T-cell (primary cell): ENCODE measurements at regions not wholly inside any gene's neighbourhood (a gene's known extent, or its start where the extent isn't known, plus 50 kb on each side); places are given as distances from the start of the nearest gene placed in this dataset.

ENCODE experiments used
- ATAC-seq, 4 experiments: fragments of 200-7000 bp in 3 of 4; fragments of 150-1000 bp in 1 of 4; cut with Tn5 transposase; replicated peaks in 1 of 4; 1 replicate in 3 of 4; 2 replicates in 1 of 4; pipeline ENCODE4 v1.10.0; 2021; ENCODE audit warnings: moderate library complexity in 3 of 4, mild to moderate bottlenecking in 2 of 4, moderate number of reproducible peaks in 1 of 4
- CTCF ChIA-PET, 2 donors: fragments of 300-600 bp; sonication (Branson Sonifier 250); formaldehyde crosslinking; loops; one replicate each; lab custom pipeline; 2022; ENCODE audit warnings: antibody characterized with exemption in 2 of 2; lab: Charles Lee
- POLR2A ChIA-PET, 2 donors: fragments of 300-600 bp; sonication (Branson Sonifier 250); formaldehyde crosslinking; loops; one replicate each; lab custom pipeline; 2022; ENCODE audit warnings: antibody characterized with exemption in 2 of 2; lab: Charles Lee
- DNase-seq, 35 experiments: peaks; one replicate each; pipeline versions ENCODE4 v3.0.0 to v3.0.0-alpha.2; 2013 to 2023
- H3K27ac ChIP-seq: one replicate; pipeline ENCODE4 v1.5.1; 2013; ENCODE audit warnings: low read length
- H3K27me3 ChIP-seq, 2 experiments: replicated peaks in 1 of 2; 1 replicate in 1 of 2; 2 replicates in 1 of 2; pipeline versions ENCODE4 v1.6.1 to v1.7.0; 2013; ENCODE audit warnings: low read length in 1 of 2, mixed read lengths in 1 of 2; ENCODE audit not compliant: control insufficient read depth in 2 of 2, insufficient read depth in 2 of 2; ENCODE audit errors: extremely low read depth in 1 of 2
- H3K36me3 ChIP-seq, 2 donors: 1 replicate in 1 of 2; 2 replicates in 1 of 2; pipeline versions ENCODE4 v1.6.1 to v1.7.0; 2013; ENCODE audit warnings: low read length in 1 of 2; ENCODE audit not compliant: control insufficient read depth in 2 of 2, insufficient read depth in 1 of 2; ENCODE audit errors: extremely low read depth in 1 of 2
- H3K4me1 ChIP-seq, 2 experiments: 1 replicate in 1 of 2; 2 replicates in 1 of 2; pipeline versions ENCODE4 v1.6.1 to v1.7.0; 2013; ENCODE audit warnings: low read length in 2 of 2, mixed read lengths in 1 of 2; ENCODE audit not compliant: insufficient read depth in 2 of 2, control insufficient read depth in 1 of 2; ENCODE audit errors: extremely low read depth in 1 of 2
- H3K4me3 ChIP-seq, 2 donors: 1 replicate in 1 of 2; 2 replicates in 1 of 2; pipeline versions ENCODE4 v1.5.1 to v1.7.0; 2013; ENCODE audit warnings: mild to moderate bottlenecking in 2 of 2, low read length in 1 of 2, moderate library complexity in 1 of 2; ENCODE audit not compliant: control insufficient read depth in 1 of 2; ENCODE audit errors: extremely low read depth in 1 of 2
- H3K9me3 ChIP-seq: 2 replicates; pipeline ENCODE4 v1.7.0; 2013
- H3K27ac Mint-ChIP-seq, 2 donors: one replicate each; pipeline ENCODE4 v1.8.0; 2020 to 2021; ENCODE audit warnings: mild to moderate bottlenecking in 2 of 2, mixed read lengths in 2 of 2
- H3K27me3 Mint-ChIP-seq, 2 donors: one replicate each; pipeline ENCODE4 v1.8.0; 2021 to 2022; ENCODE audit warnings: mixed read lengths in 2 of 2
- H3K36me3 Mint-ChIP-seq: one replicate; pipeline ENCODE4 v1.8.0; 2021; ENCODE audit warnings: mixed read lengths
- H3K4me1 Mint-ChIP-seq, 3 donors: one replicate each; pipeline ENCODE4 v1.8.0; 2020 to 2022; ENCODE audit warnings: mixed read lengths in 3 of 3, mild to moderate bottlenecking in 1 of 3
- H3K4me3 Mint-ChIP-seq, 3 donors: one replicate each; pipeline ENCODE4 v1.8.0; 2020 to 2022; ENCODE audit warnings: mild to moderate bottlenecking in 3 of 3, mixed read lengths in 3 of 3, moderate library complexity in 3 of 3
- H3K9me3 Mint-ChIP-seq, 3 donors: one replicate each; pipeline ENCODE4 v1.8.0; 2020 to 2022; ENCODE audit warnings: mixed read lengths in 3 of 3
- WGBS: methylation state at CpG from one replicate; pipeline ENCODE4 v1.1.5; 2013; ENCODE audit warnings: missing lambda C conversion rate; ENCODE audit not compliant: insufficient coverage; 5-methylcytosine and 5-hydroxymethylcytosine counted together

GRCh38 chr5:129163810-129164378 lies 69.3 kb downstream of the ISOC1 start:
- Mint-ChIP-seq H3K9me3 (peaks cover 7 to 30% (median 23%) of the 10 kb centered on the region in 3 donors), H3K4me3 (no peak overlapping the region), H3K27ac (no peak overlapping the region), H3K4me1 (no peaks in the 10 kb centered on the region), H3K36me3 (peaks cover 15% of the 10 kb centered on the region), H3K27me3 (peaks cover 0 to 3% of the 10 kb centered on the region in 2 donors)
- DNase-seq (no peak), ATAC-seq (no peak)
- 94% methylated on average over 2 of the region's 4 CpGs for WGBS
- POLR2A ChIA-PET = no interaction called here
- H3K27me3 ChIP-seq = no peaks in the 10 kb centered on the region
- H3K27ac ChIP-seq = no peak overlapping the region
- peaks cover 2% of the 10 kb centered on the region for H3K9me3 ChIP-seq
- H3K4me3 ChIP-seq = no peak overlapping the region
- H3K4me1 ChIP-seq = no peaks in the 10 kb centered on the region
- CTCF ChIA-PET = interaction anchor here in 1 of 2 donors (0.5 kb wide), 1 partner anchor 24 kb away, joined by 3 read pairs; no protein-coding TSS in a partner anchor
- H3K36me3 ChIP-seq = no peaks in the 10 kb centered on the region

- H3K4me1 Mint-ChIP-seq = no peaks in the 10 kb centered on the region
- no peaks in the 10 kb centered on the region for H3K36me3 Mint-ChIP-seq
- ChIA-PET CTCF (no interaction called here), POLR2A (no interaction called here)
- WGBS = 67% methylated on average over 1 of the region's 1 CpG
- Histone ChIP-seq H3K27ac (no peak overlapping the region), H3K9me3 (no peaks in the 10 kb centered on the region), H3K27me3 (no peaks in the 10 kb centered on the region), H3K36me3 (no peaks in the 10 kb centered on the region), H3K4me3 (no peak overlapping the region), H3K4me1 (no peaks in the 10 kb centered on the region)
- ATAC-seq = no peak
- DNase-seq = no peak
- no peak overlapping the region for H3K27ac Mint-ChIP-seq
- no peaks in the 10 kb centered on the region for H3K9me3 Mint-ChIP-seq
- no peak overlapping the region for H3K4me3 Mint-ChIP-seq
- no peaks in the 10 kb centered on the region for H3K27me3 Mint-ChIP-seq
Measured at GRCh38 chr5:129170050-129170449, 75.5 kb downstream of the ISOC1 start.

DNA sequence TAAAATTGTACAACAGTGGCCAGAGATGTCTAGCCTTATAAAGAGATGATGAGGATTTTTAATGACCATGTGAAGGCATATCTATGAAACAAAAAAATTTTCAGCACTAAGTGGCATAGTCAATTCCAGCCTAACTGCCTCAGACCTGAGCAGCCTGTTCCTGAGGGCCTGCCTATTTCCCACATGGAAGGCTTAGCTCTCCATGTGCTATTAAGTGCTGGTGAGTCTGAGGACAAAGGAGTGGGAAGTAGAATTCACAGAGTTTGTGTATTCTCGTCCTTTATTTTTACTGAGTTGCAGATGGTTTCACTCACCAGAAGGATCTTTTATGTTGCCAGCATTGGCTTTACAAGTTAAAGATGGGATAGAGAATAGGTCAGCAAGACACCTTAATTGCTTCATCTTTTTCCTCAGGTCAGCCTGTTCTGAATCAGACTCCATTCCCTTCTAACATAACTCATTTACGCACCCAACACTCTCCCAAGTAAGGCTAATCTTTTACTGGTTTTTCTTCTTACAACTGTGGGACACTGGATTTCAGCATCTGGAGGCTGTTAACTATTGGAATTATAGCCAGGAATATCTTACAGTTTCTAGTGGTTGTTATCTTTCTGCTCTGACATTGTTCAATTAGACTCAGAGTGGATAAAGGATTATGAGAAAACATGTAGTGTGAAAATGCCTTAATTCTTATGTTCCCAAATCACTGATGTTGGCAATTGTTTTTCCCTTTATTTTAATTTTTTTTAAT lies 76.8 kb downstream of the ISOC1 start:
- ChIA-PET CTCF (no interaction called here), POLR2A (interaction anchor here in 1 of 2 donors (0.6 kb wide), 1 partner anchor 1106 kb away, joined by 3 read pairs; no protein-coding TSS in a partner anchor)
- H3K27ac ChIP-seq = no peak overlapping the region
- Mint-ChIP-seq H3K4me3 (no peak overlapping the region), H3K4me1 (no peaks in the 10 kb centered on the region), H3K27me3 (no peaks in the 10 kb centered on the region), H3K27ac (no peak overlapping the region), H3K36me3 (no peaks in the 10 kb centered on the region), H3K9me3 (no peaks in the 10 kb centered on the region)
- no peaks in the 10 kb centered on the region for H3K9me3 ChIP-seq
- no peaks in the 10 kb centered on the region for H3K27me3 ChIP-seq
- H3K36me3 ChIP-seq = no peaks in the 10 kb centered on the region
- no peak overlapping the region for H3K4me3 ChIP-seq
- H3K4me1 ChIP-seq = no peaks in the 10 kb centered on the region
- no peak for DNase-seq
- no peak for ATAC-seq
- 63% methylated on average over 1 of the region's 2 CpGs for WGBS

DNA sequence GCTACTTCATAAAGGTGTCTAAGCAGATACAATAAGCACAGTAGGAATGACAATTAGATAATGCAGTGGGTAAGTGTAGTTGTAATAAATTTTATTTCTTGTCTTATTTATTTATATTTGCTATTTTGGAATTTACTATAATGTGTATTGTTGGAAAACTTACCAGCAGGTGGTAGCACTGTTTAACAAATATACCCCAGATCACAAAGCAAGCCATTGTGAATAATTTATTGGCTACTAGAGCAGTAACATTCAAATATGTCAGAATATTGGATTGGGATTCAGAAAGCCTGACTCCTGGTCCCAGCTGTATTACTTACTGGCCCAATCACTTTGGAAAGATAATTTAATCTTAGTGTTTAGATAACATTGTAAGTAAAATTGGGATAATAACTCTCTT lies 78.0 kb downstream of the ISOC1 start:
- Histone ChIP-seq H3K27ac (no peak overlapping the region), H3K36me3 (no peaks in the 10 kb centered on the region), H3K9me3 (no peaks in the 10 kb centered on the region), H3K4me1 (no peaks in the 10 kb centered on the region), H3K4me3 (no peak overlapping the region), H3K27me3 (no peaks in the 10 kb centered on the region)
- ATAC-seq = no peak
- Mint-ChIP-seq H3K4me3 (no peak overlapping the region), H3K36me3 (no peaks in the 10 kb centered on the region), H3K27ac (no peak overlapping the region), H3K4me1 (no peaks in the 10 kb centered on the region), H3K27me3 (no peaks in the 10 kb centered on the region), H3K9me3 (no peaks in the 10 kb centered on the region)
- ChIA-PET POLR2A (no interaction called here), CTCF (no interaction called here)
- no peak for DNase-seq

- H3K4me3 ChIP-seq = no peak overlapping the region
- no peaks in the 10 kb centered on the region for H3K4me1 Mint-ChIP-seq
- DNase-seq = no peak
- H3K36me3 Mint-ChIP-seq = no peaks in the 10 kb centered on the region
- no peak overlapping the region for H3K27ac Mint-ChIP-seq
- no peaks in the 10 kb centered on the region for H3K27me3 ChIP-seq
- no peak overlapping the region for H3K4me3 Mint-ChIP-seq
- H3K9me3 Mint-ChIP-seq = no peaks in the 10 kb centered on the region
- no peak overlapping the region for H3K27ac ChIP-seq
- ChIA-PET POLR2A (no interaction called here), CTCF (no interaction called here)
- no peak for ATAC-seq
- H3K36me3 ChIP-seq = no peaks in the 10 kb centered on the region
- H3K9me3 ChIP-seq = no peaks in the 10 kb centered on the region
- no peaks in the 10 kb centered on the region for H3K4me1 ChIP-seq
- H3K27me3 Mint-ChIP-seq = no peaks in the 10 kb centered on the region
Measured at GRCh38 chr5:129173771-129174170, 79.2 kb downstream of the ISOC1 start.

GRCh38 chr5:129174480-129174879 lies 79.9 kb downstream of the ISOC1 start:
- Mint-ChIP-seq H3K27me3 (no peaks in the 10 kb centered on the region), H3K4me3 (no peak overlapping the region), H3K36me3 (no peaks in the 10 kb centered on the region), H3K4me1 (no peaks in the 10 kb centered on the region), H3K27ac (no peak overlapping the region), H3K9me3 (no peaks in the 10 kb centered on the region)
- POLR2A ChIA-PET = no interaction called here
- WGBS = no CpG with 5 or more reads among the region's 2 CpGs
- H3K36me3 ChIP-seq = no peaks in the 10 kb centered on the region
- H3K4me3 ChIP-seq = no peak overlapping the region
- CTCF ChIA-PET = no interaction called here
- ATAC-seq (no peak), DNase-seq (no peak)
- no peaks in the 10 kb centered on the region for H3K4me1 ChIP-seq
- H3K27ac ChIP-seq = no peak overlapping the region
- no peaks in the 10 kb centered on the region for H3K9me3 ChIP-seq
- no peaks in the 10 kb centered on the region for H3K27me3 ChIP-seq
